H1 (cell line): ENCODE measurements at regions not wholly inside any gene's neighbourhood (a gene's known extent, or its start where the extent isn't known, plus 50 kb on each side); places are given as distances from the start of the nearest gene placed in this dataset.

Experiments
- CBX5 ChIP-seq: fragments of 300-800, 300-1000 bp; sonication (generic); IDR thresholded peaks from 2 replicates; pipeline ENCODE4 v1.7.1; 2016; ENCODE audit warnings: antibody characterized with exemption, low read length, low read depth
- EZH2 ChIP-seq: fragments of 200-600 bp; sonication (generic); IDR thresholded peaks from 2 replicates; pipeline ENCODE4 v1.7.1; 2012; ENCODE audit warnings: low read depth, mild to moderate bottlenecking, moderate library complexity, low read length, inconsistent platforms; ENCODE audit not compliant: severe bottlenecking
- HDAC6 ChIP-seq: IDR thresholded peaks from one replicate; pipeline ENCODE4 v1.7.1; 2012; ENCODE audit warnings: low read depth, mild to moderate bottlenecking, inconsistent platforms, low read length, moderate library complexity
- PHF8 ChIP-seq: fragments of 200-600 bp; sonication (generic); conservative IDR thresholded peaks from 2 replicates; pipeline ENCODE4 v1.7.1; 2012; ENCODE audit warnings: low read depth, mild to moderate bottlenecking, inconsistent platforms, low read length, moderate library complexity
- POU5F1 ChIP-seq: IDR thresholded peaks from 2 replicates; pipeline ENCODE4 v1.6.1; 2011; ENCODE audit warnings: low read depth, mild to moderate bottlenecking, low read length, moderate library complexity
- RBBP5 ChIP-seq: IDR thresholded peaks from 2 replicates; pipeline ENCODE4 v1.7.1; 2012; ENCODE audit warnings: low read depth, mild to moderate bottlenecking, inconsistent platforms, low read length, moderate library complexity, borderline replicate concordance
- RXRA ChIP-seq: IDR thresholded peaks from 2 replicates; pipeline ENCODE4 v1.6.1; 2011; ENCODE audit warnings: low read depth, mild to moderate bottlenecking, low read length, moderate library complexity; ENCODE audit not compliant: insufficient read depth
- TEAD4 ChIP-seq: IDR thresholded peaks from 2 replicates; pipeline ENCODE4 v1.6.1; 2012; ENCODE audit warnings: low read depth, low read length, inconsistent platforms, mixed read lengths

DNA sequence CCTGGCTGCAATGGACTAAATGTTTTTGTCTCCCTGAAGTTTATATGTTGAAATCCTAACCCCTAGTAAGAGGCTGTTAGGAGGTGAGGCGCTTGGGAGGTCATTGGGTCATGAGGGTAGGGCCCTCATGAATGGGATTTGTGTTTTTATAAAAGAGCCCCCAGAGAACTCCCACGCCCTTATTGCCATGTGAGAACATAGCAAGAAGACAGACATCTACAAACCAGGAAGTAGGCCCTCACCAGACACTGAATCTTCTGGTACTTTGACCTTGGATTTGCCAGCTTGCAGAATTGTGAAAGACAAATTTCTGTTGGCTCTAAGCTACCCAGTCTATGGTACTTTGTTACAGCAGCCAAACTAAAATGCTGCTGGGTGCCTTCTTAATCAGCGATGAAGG is 96.1 kb upstream of the SPATA13 start (continued):
- TF ChIP-seq EZH2 = no peak
- no peak for TF ChIP-seq HDAC6
- no peak for TF ChIP-seq POU5F1
- TF ChIP-seq TEAD4 = no peak
- no peak for TF ChIP-seq RXRA
- no peak for TF ChIP-seq PHF8
- TF ChIP-seq CBX5 = no peak
- TF ChIP-seq RBBP5 = no peak
